HCEC 1CT (cell line): ENCODE measurements at regions not wholly inside any gene's neighbourhood (a gene's known extent, or its start where the extent isn't known, plus 50 kb on each side); places are given as distances from the start of the nearest gene placed in this dataset.
"Not testable (repeated sequence)": the region's sequence is repeated elsewhere in the genome, so short reads cannot be mapped to it uniquely, and the experiment has no call there.

Experiments
- DNase-seq: peaks from one replicate; pipeline ENCODE4 v3.0.0-alpha.2; 2017

DNA sequence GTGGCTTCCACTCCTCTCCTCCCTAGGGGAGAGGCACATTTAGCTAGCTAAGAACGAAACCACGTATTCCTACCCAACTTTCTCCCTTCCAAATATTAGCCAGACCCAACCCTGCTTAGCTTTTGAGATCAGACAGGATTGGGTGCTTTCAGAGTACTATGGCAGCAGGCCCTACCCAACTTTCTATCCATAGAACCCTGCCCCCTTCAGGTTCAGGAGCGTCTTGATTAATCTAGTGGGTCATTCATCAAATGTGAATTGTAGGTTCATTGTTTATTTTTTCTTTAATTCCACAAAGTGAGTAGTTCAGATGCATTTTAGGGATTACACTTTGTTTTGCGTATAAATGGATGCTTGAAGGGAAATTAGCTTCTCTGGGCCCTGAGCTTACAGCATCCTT lies 188.3 kb downstream of the MIB1 start:
- no peak for DNase-seq

DNA sequence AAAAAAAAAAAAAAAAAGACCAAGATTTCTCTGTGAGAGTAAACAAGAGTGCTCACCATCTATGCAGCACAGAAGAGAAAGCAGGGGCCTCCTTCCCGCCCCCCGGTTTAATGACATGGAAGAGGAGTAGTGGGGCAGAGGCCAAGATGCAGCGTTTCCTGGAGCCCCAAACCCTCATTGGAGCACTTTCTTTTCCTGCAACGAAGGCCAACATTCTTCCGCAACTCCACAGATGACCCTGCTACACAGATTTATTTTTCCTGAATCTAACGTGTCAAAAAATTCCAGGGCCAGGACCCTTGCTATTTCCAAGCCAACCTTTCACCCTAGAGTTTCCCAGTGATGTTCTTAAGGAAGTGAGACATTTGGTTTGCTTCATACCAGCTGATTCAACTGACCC lies 189.6 kb downstream of the MIB1 start:
- DNase-seq = no peak

DNA sequence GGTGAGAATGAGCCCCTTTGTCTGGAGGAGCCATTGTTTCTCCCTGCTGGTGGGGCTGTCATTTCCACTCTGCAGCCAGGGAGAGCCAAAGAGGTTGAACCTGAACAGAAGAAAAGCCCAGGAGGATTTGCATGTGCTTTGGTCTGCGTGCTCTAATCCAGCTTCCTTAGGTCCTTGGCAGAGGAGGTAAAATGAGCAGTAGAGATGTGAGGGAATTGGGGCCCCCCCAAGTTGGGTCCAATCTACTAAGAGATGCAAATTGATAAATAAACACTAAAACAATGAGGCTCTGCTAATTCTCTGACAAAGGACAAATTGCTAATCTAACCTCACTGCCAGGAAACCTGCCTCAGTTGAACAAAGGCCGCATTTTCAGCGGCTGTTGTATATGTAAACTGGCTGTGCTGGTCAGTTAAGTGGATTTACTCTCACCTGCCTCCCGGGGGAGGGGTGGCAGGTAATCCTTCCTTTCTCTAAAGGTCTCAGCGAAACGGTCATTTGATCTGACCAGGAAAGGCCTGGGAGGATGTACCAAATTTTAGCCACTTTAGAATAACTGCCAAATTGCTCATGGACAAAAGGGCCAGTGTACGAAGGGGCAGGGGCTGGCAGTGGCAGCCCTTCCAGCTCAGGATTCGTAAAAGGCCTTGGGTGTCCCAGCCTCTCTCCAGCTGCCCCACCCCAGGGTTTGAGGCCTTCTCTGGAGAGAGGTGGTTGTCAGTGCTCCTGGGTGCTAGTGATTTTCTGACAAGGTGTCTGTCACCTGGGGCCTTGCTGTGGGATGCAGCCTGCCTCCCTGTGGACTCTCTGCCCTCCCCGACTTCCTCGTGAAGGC lies 193.6 kb downstream of the MIB1 start:
- no peak for DNase-seq

DNA sequence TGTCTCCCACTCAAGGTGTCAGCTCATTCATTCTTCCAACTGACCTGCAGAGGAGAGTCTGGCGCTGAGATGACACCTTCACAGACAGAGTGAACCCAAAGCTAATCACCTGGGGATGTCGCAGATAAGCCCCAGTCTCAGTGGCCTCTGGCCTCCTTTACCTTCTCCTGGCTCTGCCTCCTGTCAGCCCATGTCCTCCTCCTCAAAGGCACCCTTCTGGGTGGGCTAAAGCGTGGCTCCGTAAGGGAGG lies 194.1 kb downstream of the MIB1 start:
- DNase-seq = no peak

DNA sequence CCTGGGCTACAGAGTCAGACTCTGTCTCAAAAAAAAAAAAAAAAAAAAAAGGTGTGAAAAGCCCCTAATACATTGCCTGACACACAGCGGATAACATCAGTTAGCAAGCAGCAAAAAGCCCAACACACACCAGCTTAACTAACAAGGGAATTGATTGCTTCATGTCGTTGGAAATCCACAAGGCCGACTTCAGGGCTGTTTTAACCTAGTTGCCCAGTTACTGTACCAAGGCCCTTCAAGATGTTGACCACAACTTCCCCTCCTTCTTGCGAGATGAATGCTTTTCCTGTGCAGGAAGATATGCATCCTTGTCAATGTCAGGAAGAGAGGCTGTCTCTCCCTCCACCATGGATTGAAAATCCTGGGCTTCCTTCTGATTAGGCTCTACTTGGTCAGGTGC lies 202.9 kb downstream of the MIB1 start:
- DNase-seq = no peak

DNA sequence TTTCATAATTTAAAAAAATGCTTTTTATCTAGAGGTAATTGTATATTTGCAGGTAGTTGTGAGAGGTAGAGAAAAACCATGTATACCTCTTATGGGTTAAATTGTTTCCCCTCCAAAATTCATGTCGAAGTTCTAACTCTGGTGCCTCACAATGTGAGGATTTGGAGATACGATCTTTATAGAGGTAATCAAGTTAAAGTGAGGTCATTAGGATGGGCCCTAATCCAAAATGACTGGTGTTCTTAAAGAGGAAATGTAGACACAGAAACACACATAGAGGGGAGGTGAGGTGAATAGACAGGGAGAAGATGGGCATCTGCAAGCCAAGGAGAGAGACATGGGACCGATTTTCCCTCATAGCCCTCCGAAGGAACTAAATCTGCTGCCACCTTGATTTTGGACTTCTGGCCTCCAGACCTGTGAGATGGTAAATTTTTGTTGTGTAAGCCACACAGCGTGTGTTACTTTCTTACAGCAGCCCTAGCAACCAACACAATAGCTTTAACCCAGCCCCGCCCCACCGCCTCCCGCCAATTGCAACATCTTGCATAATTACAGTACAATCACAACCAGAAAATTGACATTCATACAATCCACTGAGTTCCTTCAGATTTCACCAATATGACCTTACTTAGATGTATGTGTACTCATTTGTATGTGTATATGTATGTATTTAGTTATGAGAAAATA lies 208.9 kb downstream of the MIB1 start:
- DNase-seq = no peak

DNA sequence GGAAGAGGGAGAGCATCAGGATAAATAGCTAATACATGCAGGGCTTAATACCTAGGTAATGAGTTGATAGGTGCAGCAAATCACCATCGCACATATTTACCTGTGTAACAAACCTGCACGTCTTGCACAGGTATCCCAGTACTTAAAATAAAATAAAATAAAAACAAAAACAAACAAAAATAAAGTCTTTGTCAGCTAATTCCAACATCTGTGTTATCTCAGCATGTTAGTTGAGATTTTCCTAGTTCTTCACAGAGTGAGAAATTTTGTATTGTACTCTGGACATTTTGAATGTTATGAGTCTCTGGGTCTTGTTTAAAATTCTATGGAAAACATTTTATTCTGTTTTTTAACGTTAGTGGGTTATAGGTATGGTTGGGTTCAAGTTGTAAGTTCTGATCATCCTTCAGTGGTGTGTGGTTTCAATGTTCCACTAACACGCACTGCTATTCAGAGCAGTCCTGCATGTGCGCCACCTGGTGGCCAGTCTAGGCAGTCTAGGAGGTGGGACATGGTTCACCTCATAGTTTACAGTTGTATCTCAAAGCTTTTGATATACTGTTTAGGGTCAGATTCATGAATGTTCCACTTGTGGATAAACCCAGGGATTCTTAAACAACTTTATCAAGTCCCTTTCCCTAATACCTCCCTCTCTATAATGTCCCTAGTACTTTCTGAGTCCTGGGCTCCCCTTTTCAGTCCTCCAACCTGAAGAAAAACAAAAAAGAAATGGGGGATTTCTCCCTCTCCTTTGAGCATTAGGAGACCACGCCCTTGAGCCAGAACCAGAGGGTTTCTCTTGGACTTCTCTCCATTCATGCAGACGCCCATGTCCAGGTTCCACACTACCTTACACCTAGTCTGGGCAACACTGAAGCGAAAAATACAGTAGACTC lies 213.4 kb upstream of the GATA6 start:
- peak; percentile 46 for DNase-seq

DNA sequence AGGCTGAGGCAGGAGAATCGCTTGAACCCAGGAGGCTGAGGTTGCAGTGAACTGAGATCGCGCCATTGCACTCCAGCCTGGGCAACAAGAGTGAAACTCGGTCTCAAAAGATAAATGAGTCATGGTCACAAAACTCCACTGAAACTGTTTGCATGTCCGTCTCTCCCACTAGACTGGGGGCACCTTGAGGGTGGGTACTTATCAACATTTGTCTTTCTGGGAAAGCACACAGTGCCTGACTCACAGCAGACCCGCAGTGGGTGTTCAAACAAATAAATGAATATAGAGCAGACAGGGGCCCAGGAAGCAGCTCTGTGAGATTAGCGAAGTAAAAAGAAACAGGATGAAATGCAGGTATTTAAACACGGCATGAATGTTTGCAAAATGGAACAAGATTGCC lies 211.1 kb upstream of the GATA6 start:
- DNase-seq = no peak

DNA sequence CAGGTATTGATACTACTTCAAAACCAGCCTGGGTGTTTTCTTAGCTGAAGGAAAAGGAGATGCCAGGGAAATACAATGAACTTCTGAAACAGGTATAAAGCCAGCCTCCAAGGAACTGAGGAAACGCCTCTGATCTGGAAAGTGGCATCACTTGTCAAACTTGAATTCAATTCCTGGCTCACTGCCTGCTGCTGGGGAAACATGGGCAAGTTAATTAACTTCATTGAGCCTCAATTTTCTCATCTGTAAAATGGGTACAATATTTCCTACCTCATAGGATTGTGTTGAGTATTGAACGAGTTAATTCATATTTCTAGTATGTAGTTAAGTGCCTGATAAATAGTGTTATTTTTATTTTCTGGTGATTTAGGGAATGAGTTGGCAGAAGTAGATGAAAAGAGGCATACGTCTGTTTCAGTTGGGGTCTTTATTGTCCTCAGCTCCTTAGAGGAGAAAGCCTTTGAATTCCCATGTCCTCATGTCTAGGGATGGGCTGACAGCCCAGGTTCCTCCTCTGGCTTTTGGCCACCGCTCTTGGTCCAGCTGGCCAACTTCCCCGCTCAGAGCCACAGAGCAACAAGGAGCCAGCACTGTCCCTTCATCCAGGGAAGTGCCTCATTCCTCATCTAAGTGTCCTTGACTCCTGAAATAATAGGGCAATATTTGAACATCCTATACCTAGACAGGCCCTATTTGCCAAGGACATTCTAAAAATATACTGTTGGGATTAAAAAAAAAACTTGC lies 210.5 kb upstream of the GATA6 start:
- DNase-seq = no peak

DNA sequence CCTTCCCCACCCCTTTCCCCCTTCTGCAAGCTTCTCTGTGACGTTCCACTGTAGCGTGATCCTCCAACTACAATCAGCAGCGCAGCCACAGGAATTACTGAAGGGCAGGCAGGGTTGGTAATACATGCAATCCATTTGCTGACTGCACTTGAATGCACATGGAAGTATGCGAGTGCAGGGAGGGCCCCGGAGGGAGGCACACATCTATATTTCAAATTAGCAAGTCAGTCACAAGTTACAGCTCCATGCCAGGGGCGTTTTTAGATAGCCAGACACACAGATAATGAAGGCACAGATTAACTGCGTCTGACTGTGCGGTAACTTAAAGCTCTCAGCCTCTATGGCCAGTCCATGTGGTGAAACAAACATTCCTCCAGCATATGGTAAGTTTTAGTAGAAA lies 209.2 kb upstream of the GATA6 start:
- DNase-seq = no peak

DNA sequence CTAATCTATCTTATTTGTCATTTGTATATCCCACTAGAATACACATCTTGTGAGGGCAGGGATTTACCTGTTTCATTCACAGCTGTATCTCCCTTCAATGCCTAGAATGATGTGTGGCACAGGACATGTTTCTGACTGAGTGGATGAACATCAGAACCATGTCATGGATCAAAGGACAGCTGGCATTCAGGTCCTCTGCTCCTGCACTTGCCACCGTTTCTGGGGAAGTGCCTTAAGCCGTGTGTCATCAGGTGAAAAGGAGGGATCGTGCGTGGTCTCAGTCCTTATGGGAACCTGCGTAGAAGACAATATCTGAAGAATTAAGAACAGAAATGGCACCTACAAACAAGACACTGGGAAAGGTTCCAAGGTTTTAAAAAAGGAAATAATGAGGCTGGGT lies 206.1 kb upstream of the GATA6 start:
- no peak for DNase-seq

DNA sequence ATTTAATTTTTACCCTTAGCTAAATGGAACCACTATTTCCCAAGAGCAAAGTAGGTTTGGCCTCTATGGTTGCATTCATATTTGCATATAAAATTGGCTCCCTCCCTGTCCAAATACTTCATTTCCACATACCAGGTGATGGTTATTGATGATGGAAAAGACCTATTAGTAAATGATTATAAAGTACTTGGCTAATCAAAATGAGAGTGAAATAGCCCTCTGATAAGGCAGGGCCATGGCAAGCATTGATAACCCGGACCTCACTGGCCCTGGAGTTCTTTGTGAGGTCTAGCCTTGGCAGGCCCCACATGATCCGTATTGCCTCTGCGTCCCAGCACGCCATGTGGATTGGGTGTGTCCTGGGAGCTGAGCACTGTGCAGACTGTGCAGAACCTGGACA lies 201.1 kb upstream of the GATA6 start:
- DNase-seq = no peak

DNA sequence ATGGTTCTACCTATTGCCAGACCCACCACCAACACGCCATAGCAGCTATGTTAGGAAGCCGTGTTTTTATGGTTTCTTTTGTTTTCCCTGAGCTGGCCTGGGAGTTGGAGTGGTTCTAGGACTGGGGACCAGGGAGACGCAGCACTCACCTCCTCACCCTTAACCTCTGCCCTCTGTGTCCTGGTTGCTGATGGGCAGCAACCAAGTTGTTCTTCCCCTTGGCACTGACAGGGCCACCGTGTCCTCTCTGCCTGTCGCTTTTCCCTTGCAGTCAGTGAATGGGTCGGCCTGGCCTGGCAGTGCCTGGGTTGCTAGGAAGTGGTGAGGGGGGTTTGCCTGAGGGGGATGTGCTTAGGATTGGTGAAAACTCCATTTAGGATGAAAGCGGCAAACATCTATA lies 197.1 kb upstream of the GATA6 start:
- no peak for DNase-seq

DNA sequence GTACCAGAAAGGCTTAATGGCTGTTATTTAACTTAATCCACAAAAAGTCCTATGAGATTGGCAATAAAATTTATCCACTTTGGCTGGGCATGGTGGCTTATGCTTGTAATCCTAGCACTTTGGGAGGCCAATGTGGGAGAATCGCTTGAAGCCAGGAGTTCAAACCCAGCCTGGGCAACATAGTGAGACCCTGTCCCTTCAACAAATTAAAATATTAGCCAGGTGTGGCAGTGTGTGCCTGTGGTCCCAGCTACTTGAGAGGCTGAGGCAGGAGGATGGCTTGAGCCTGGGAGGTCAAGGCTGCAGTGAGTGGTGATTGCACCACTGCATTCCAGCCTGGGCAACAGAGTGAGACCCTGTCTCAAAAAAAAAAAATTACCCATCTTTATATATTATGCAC lies 193.4 kb upstream of the GATA6 start:
- not testable (repeated sequence) for DNase-seq

DNA sequence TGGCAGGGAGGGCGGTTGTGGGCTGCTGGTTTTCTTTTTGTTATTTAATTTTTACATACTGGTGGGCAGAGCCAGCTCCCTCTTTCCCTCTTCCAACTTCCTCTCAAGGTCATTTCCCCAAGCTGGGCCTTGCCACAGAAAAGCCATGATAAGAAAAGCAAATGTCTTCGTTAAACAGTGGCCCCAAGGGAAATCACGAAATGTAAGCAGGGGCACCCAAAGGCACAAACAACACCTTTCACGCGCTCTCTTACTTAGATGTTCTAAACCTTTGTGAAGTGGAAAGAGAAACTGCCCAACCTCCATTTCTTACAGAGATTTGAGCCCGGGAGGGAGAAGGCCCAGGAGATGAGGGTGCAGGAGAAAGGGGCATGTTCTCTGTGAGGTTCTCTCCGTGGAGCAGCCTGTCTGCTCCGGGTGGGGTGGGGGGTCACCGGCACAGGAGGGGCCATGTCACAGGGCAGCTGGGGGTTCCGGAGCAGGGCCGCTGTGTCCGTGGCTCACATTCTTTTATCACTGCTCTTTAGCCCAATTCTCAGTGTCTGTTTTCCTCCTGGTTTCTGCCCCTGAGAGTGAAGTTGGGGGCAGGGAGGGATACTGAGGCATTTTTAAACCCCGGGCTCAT lies 190.7 kb upstream of the GATA6 start:
- no peak for DNase-seq

DNA sequence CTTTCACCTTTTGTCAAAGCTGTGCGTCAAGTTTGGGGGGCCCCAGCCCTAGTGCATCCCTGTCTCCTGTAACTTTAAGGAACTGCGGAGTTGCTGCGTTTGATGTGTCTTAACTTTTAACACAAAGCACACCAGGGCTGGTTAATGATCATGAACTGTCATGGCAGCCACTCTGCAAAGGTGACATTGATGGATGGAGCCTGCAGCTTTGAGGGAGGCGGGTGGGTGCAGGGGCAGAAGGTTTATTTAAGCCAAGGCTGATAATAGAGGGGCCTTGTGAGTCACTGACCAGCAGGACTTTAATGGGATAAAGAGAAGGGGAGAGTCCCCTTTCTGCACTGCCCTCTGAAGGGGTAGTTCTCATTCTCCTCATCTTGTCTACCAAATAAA lies 190.2 kb upstream of the GATA6 start:
- DNase-seq = no peak

DNA sequence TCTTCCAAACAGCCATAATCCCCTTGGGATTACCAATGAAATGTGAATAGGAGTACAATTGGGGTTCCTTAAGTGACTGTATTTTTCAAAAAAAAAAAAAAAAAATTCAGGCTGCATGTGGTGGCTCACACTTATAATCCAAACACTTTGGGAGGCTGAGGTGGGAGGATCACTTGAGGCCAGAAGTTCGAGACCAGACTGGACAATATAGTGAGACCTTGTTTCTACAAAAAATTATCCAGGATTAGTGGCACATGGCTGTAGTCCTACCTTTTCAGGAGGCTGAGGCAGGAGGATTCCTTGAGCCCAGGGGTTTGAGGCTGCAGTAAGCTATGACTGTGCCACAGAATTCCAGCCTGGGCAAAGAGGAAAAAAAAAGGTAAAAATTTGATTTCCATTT lies 189.6 kb upstream of the GATA6 start:
- DNase-seq = no peak

DNA sequence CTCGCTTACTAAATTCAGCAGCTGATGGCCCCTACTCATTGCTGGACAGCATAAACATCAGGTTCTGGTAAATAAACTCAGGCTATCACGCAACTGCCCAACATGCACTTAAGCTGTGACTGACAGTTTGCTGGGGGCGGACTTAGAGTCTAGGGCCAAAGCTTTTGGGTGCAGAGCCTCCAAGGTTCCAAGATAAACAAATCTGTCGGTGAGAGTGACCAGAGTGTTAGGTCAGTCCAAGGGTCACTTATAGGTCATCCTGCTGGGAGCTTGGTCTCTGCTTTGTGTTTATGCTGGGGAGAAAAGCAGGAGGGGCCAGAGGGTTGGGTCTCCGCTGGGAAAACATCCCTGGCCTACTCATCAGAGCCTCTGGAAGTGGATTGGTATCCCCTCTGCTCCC lies 188.6 kb upstream of the GATA6 start:
- no peak for DNase-seq

DNA sequence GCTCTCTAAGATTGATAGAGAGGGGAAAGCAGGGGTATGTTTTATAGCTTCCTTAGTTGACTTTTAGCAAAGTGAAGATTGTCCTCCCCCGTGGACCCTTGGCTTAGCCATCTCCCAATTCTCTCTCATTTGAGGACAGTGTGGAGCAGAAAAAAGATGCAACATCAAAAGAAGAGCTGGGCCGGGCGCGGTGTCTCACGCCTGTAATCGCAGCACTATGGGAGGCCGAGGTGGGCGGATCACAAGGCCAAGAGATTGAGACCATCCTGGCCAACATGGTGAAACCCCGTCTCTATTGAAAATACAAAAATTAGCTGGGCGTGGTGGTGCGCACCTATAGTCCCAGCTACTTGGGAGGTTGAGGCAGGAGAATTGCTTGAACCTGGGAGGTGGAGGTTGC lies 187.9 kb upstream of the GATA6 start:
- DNase-seq = not testable (repeated sequence)

DNA sequence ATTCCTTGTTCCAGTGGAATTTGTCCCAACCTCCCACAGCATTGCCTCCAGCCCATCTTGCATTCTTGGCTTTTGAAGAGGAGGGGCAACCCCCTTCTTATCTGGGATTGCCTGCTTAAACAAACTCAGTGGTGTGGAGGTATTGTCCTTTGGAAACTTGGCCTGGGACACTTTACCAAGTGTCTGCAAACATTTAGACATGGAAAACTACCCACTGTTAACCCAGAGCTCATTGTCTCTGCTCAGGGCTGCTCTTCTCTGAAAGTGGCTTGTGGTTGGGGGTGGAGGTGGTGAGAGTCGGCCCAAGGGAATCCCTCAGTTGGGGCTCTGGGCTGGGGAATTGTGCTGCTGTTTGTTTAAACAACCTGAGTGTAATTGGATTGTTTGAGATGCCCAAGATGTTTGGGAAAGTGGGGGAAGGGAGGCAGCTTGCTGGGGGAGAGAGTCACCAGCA lies 178.3 kb upstream of the GATA6 start:
- no peak for DNase-seq

DNA sequence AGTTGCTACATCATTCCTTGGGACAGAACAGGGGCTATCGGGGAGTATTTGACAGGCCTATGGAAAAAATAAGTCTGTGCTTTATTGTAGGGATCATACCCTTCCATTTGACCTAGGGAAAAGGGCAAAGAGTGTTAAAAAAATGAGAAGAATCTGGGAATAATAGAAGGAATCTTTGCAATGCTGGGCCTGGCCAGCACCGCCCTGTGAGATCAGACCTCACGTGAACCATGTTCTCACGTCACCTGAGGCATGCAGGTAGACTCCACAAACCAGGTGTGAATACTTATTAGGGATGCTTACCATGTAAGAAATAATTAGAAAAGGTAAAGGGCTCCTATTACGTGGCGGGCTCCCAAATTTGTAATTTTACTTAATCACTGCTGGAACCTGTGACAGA lies 177.5 kb upstream of the GATA6 start:
- DNase-seq = no peak

DNA sequence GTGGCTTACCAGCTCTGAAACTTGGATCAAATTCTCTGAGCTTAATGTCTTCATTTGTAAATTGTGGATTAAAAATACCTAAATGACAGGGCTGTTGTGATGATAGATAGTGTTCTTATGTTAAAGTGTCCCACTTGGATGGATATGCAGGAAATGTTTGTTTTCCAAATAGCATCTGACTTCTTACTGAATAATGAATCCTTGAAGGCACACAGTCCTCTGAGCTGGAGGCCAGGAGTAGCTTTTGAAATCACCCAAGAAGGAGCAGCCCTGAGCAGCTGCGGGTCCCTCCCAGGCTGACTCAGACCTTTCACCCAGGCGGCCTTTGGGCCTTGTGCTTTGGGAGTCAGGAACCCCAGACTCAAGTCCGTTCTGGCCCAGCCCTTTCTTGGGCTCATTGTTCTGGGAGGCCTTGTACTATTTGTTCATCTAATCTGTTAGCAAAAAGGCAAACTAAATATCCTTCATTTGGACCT lies 173.0 kb upstream of the GATA6 start:
- no peak for DNase-seq
